ENCODE measurements at regions not wholly inside any gene's neighbourhood (a gene's known extent, or its start where the extent isn't known, plus 50 kb on each side); places are given as distances from the start of the nearest gene placed in this dataset.

- Mint-ChIP-seq H3K36me3 (no peaks in the 10 kb centered on the region), H3K9me3 (peaks cover 10 to 13% of the 10 kb centered on the region in 2 donors), H3K4me3 (no peak overlapping the region), H3K27ac (no peak overlapping the region), H3K4me1 (no peaks in the 10 kb centered on the region), H3K27me3 (ENCODE audit: low read depth in 2 of 2) (no peaks in the 10 kb centered on the region)
- WGBS (ENCODE audit: insufficient coverage): 100% methylated on average over 1 of the region's 3 CpGs
- intact Hi-C loops (cut with micrococcal nuclease): no loop called here
- ATAC-seq (no peak), DNase-seq (no peak)
- Histone ChIP-seq H3K27ac (ENCODE audit: low read length) (no peak overlapping the region), H3K27me3 (ENCODE audit: control insufficient read depth, insufficient read depth, low read length) (no peaks in the 10 kb centered on the region), H3K4me3 (ENCODE audit: low read length) (no peak overlapping the region), H3K4me1 (ENCODE audit: control insufficient read depth, insufficient read depth, low read length) (no peaks in the 10 kb centered on the region), H3K9me3 (ENCODE audit: control insufficient read depth, insufficient read depth, low read length) (no peaks in the 10 kb centered on the region), H3K36me3 (ENCODE audit: control insufficient read depth, insufficient read depth, low read length) (no peaks in the 10 kb centered on the region)
- TF ChIP-seq CTCF (IDR thresholded peaks at IDR 0.05): no peak
Measured at GRCh38 chr4:157898836-157899605, 273.8 kb downstream of the GASK1B start.

GRCh38 chr4:157897855-157898370 lies 274.9 kb downstream of the GASK1B start:
- peaks cover 13 to 15% of the 10 kb centered on the region in 2 donors for H3K9me3 Mint-ChIP-seq
- no peaks in the 10 kb centered on the region for H3K36me3 Mint-ChIP-seq
- no peaks in the 10 kb centered on the region for H3K27me3 Mint-ChIP-seq (ENCODE audit: low read depth in 2 of 2)
- intact Hi-C loops (cut with micrococcal nuclease): no loop called here
- Histone ChIP-seq H3K27me3 (ENCODE audit: control insufficient read depth, insufficient read depth, low read length) (no peaks in the 10 kb centered on the region), H3K4me1 (ENCODE audit: control insufficient read depth, insufficient read depth, low read length) (no peaks in the 10 kb centered on the region), H3K36me3 (ENCODE audit: control insufficient read depth, insufficient read depth, low read length) (no peaks in the 10 kb centered on the region), H3K9me3 (ENCODE audit: control insufficient read depth, insufficient read depth, low read length) (no peaks in the 10 kb centered on the region), H3K27ac (ENCODE audit: low read length) (no peak overlapping the region), H3K4me3 (ENCODE audit: low read length) (no peak overlapping the region)
- ATAC-seq: no peak
- no peak for TF ChIP-seq CTCF (IDR thresholded peaks at IDR 0.05)
- H3K4me1 Mint-ChIP-seq: no peaks in the 10 kb centered on the region
- no peak overlapping the region for H3K27ac Mint-ChIP-seq
- H3K4me3 Mint-ChIP-seq: no peak overlapping the region
- DNase-seq: no peak

- H3K4me3 Mint-ChIP-seq: no peak overlapping the region
- ATAC-seq: no peak
- H3K27ac ChIP-seq (ENCODE audit: low read length): no peak overlapping the region
- no peaks in the 10 kb centered on the region for H3K36me3 ChIP-seq (ENCODE audit: control insufficient read depth, insufficient read depth, low read length)
- no peak overlapping the region for H3K4me3 ChIP-seq (ENCODE audit: low read length)
- no peaks in the 10 kb centered on the region for H3K9me3 ChIP-seq (ENCODE audit: control insufficient read depth, insufficient read depth, low read length)
- TF ChIP-seq CTCF (IDR thresholded peaks at IDR 0.05): no peak
- H3K27me3 ChIP-seq (ENCODE audit: control insufficient read depth, insufficient read depth, low read length): no peaks in the 10 kb centered on the region
- H3K4me1 ChIP-seq (ENCODE audit: control insufficient read depth, insufficient read depth, low read length): no peaks in the 10 kb centered on the region
- WGBS (ENCODE audit: insufficient coverage): 89% methylated on average over 2 of the region's 3 CpGs
- H3K27me3 Mint-ChIP-seq (ENCODE audit: low read depth in 2 of 2): no peaks in the 10 kb centered on the region
- no peaks in the 10 kb centered on the region for H3K4me1 Mint-ChIP-seq
- H3K27ac Mint-ChIP-seq: no peak overlapping the region
- intact Hi-C loops (cut with micrococcal nuclease): no loop called here
- no peak for DNase-seq
- H3K9me3 Mint-ChIP-seq: peaks cover 13 to 15% of the 10 kb centered on the region in 2 donors
- H3K36me3 Mint-ChIP-seq: no peaks in the 10 kb centered on the region
Measured at GRCh38 chr4:157896726-157897125, 276.1 kb downstream of the GASK1B start.

GRCh38 chr4:157895205-157895604 lies 277.6 kb downstream of the GASK1B start:
- Histone ChIP-seq H3K4me3 (ENCODE audit: low read length) (no peak overlapping the region), H3K27ac (ENCODE audit: low read length) (no peak overlapping the region), H3K4me1 (ENCODE audit: control insufficient read depth, insufficient read depth, low read length) (no peaks in the 10 kb centered on the region), H3K27me3 (ENCODE audit: control insufficient read depth, insufficient read depth, low read length) (no peaks in the 10 kb centered on the region), H3K9me3 (ENCODE audit: control insufficient read depth, insufficient read depth, low read length) (no peaks in the 10 kb centered on the region), H3K36me3 (ENCODE audit: control insufficient read depth, insufficient read depth, low read length) (no peaks in the 10 kb centered on the region)
- Mint-ChIP-seq H3K27me3 (ENCODE audit: low read depth in 2 of 2) (no peaks in the 10 kb centered on the region), H3K36me3 (no peaks in the 10 kb centered on the region), H3K4me3 (no peak overlapping the region), H3K9me3 (peaks cover 8 to 9% of the 10 kb centered on the region in 2 donors), H3K4me1 (no peaks in the 10 kb centered on the region), H3K27ac (no peak overlapping the region)
- no peak for TF ChIP-seq CTCF (IDR thresholded peaks at IDR 0.05)
- DNase-seq (no peak), ATAC-seq (no peak)
- 76% methylated on average over 4 of the region's 4 CpGs for WGBS (ENCODE audit: insufficient coverage)
- intact Hi-C loops (cut with micrococcal nuclease): no loop called here
